ENCODE measurements at regions not wholly inside any gene's neighbourhood (a gene's known extent, or its start where the extent isn't known, plus 50 kb on each side); places are given as distances from the start of the nearest gene placed in this dataset.

DNA sequence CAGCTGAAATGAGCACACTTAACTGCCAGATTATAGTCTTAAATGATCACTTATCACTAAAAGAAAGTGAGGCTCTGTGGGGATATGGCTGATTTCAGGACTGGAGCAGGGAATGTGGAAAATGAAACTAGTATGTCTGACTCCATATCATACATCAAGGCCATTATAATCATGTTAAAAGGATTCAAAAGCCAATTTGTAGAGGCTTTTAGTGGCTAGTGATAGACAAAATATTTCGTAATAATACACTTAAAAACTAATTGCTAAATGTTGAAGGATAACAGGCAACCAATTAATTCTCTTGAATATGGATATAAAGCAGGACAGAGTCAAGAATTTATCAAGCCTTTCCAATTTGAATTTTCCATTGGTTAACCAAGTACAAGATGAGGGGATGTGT is 358.1 kb upstream of the NDST3 start:
- no peaks in the 10 kb centered on the region for H3K27me3 Mint-ChIP-seq (ENCODE audit: insufficient read depth)
- WGBS, 2 experiments (ENCODE audit: insufficient coverage in 1 of 2, insufficient read length in 1 of 2) = no CpG with 5 or more reads among the region's 1 CpG
- Histone ChIP-seq H3K9me3 (ENCODE audit: control insufficient read depth, low read length) (no peaks in the 10 kb centered on the region), H3K4me3 (ENCODE audit: low read length) (no peak overlapping the region), H3K4me1 (ENCODE audit: control insufficient read depth, insufficient read depth, low read length) (no peaks in the 10 kb centered on the region), H3K27ac (ENCODE audit: low read depth, low read length) (no peak overlapping the region), H3K36me3 (ENCODE audit: control insufficient read depth, insufficient read depth, low read length) (no peaks in the 10 kb centered on the region), H3K27me3 (ENCODE audit: control insufficient read depth, insufficient read depth, low read length, poor library complexity, severe bottlenecking) (no peaks in the 10 kb centered on the region), H3K9ac (ENCODE audit: extremely low read depth, low read length, poor library complexity, severe bottlenecking) (no peak overlapping the region)
- H3K27ac Mint-ChIP-seq = no peak overlapping the region
- no peak for DNase-seq
- no peaks in the 10 kb centered on the region for H3K4me1 Mint-ChIP-seq
- TF ChIP-seq, protein P1, sequence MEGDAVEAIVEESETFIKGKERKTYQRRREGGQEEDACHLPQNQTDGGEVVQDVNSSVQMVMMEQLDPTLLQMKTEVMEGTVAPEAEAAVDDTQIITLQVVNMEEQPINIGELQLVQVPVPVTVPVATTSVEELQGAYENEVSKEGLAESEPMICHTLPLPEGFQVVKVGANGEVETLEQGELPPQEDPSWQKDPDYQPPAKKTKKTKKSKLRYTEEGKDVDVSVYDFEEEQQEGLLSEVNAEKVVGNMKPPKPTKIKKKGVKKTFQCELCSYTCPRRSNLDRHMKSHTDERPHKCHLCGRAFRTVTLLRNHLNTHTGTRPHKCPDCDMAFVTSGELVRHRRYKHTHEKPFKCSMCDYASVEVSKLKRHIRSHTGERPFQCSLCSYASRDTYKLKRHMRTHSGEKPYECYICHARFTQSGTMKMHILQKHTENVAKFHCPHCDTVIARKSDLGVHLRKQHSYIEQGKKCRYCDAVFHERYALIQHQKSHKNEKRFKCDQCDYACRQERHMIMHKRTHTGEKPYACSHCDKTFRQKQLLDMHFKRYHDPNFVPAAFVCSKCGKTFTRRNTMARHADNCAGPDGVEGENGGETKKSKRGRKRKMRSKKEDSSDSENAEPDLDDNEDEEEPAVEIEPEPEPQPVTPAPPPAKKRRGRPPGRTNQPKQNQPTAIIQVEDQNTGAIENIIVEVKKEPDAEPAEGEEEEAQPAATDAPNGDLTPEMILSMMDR (conservative IDR thresholded peaks at IDR 0.05) = no peak
- no peak overlapping the region for H3K4me3 Mint-ChIP-seq
- peaks cover 19% of the 10 kb centered on the region for H3K9me3 Mint-ChIP-seq
- peaks cover 2% of the 10 kb centered on the region for H3K36me3 Mint-ChIP-seq (ENCODE audit: low read depth)

GRCh38 chr4:117678861-117679260 is 355.4 kb upstream of the NDST3 start:
- WGBS, 2 experiments (ENCODE audit: insufficient coverage in 1 of 2, insufficient read length in 1 of 2) = 88 to 92% methylated on average over 3 to 4 of the region's 4 CpGs
- no peak for DNase-seq

DNA sequence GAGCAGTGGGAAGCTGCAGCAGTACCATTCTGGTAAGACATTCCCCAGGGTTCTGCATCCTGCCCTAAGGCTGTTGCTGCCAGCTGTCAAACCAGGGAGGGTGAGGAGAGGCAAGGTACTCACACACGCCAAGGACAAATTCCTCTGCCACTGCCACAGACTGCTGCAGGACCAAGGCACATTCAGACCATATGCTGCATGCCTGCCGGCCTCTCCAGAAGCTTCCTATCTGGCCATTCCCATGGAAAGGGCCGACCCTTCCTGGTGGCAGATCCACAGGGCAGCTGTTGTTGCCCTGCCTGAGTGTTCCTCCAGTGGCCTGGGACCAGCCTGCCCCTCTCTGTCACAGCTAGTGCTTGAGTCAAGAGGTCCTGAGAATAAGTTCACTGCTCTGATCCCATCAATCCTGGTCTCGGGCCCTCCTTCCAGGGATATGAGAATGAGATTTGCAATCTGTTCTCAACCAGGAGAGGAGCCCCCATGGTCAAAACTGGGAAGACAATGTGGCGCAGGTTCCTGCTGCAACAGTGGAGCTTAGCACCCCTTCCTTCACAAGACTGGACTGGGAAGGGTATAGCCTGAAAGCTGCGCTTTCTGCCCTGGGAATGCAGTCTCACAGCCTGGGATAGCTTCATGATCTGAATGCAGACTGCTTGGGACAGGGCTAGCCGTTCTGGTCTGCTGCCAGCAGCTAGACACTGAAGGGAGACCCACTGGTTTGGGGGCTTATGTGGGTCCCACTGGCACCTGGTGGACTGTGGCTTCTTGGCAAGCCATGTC is 342.5 kb upstream of the NDST3 start:
- TF ChIP-seq, protein P1 (conservative IDR thresholded peaks at IDR 0.05) = no peak
- Mint-ChIP-seq H3K27me3 (ENCODE audit: insufficient read depth) (no peaks in the 10 kb centered on the region), H3K9me3 (no peaks in the 10 kb centered on the region), H3K4me1 (peaks cover 5% of the 10 kb centered on the region), H3K36me3 (ENCODE audit: low read depth) (no peaks in the 10 kb centered on the region), H3K4me3 (no peak overlapping the region), H3K27ac (no peak overlapping the region)
- Histone ChIP-seq H3K9ac (ENCODE audit: extremely low read depth, low read length, poor library complexity, severe bottlenecking) (no peak overlapping the region), H3K27me3 (ENCODE audit: control insufficient read depth, insufficient read depth, low read length, poor library complexity, severe bottlenecking) (no peaks in the 10 kb centered on the region), H3K27ac (ENCODE audit: low read depth, low read length) (no peak overlapping the region), H3K36me3 (ENCODE audit: control insufficient read depth, insufficient read depth, low read length) (no peaks in the 10 kb centered on the region), H3K4me1 (ENCODE audit: control insufficient read depth, insufficient read depth, low read length) (no peaks in the 10 kb centered on the region), H3K9me3 (ENCODE audit: control insufficient read depth, low read length) (no peaks in the 10 kb centered on the region), H3K4me3 (ENCODE audit: low read length) (no peak overlapping the region)
- WGBS, 2 experiments (ENCODE audit: insufficient coverage in 1 of 2, insufficient read length in 1 of 2) = 90 to 91% methylated on average over 4 to 7 of the region's 7 CpGs
- peak; percentile 49 for DNase-seq

More at GRCh38 chr4:117678861-117679260, 355.4 kb upstream of the NDST3 start:
- H3K36me3 ChIP-seq (ENCODE audit: control insufficient read depth, insufficient read depth, low read length) = no peaks in the 10 kb centered on the region
- no peaks in the 10 kb centered on the region for H3K27me3 Mint-ChIP-seq (ENCODE audit: insufficient read depth)
- H3K36me3 Mint-ChIP-seq (ENCODE audit: low read depth) = peaks cover 2% of the 10 kb centered on the region
- H3K4me1 Mint-ChIP-seq = no peaks in the 10 kb centered on the region
- TF ChIP-seq, protein P1 (conservative IDR thresholded peaks at IDR 0.05) = no peak
- no peak overlapping the region for H3K9ac ChIP-seq (ENCODE audit: extremely low read depth, low read length, poor library complexity, severe bottlenecking)
- H3K27me3 ChIP-seq (ENCODE audit: control insufficient read depth, insufficient read depth, low read length, poor library complexity, severe bottlenecking) = no peaks in the 10 kb centered on the region
- no peaks in the 10 kb centered on the region for H3K9me3 ChIP-seq (ENCODE audit: control insufficient read depth, low read length)
- no peak overlapping the region for H3K4me3 Mint-ChIP-seq
- no peak overlapping the region for H3K4me3 ChIP-seq (ENCODE audit: low read length)
- no peaks in the 10 kb centered on the region for H3K4me1 ChIP-seq (ENCODE audit: control insufficient read depth, insufficient read depth, low read length)
- no peak overlapping the region for H3K27ac ChIP-seq (ENCODE audit: low read depth, low read length)
- no peak overlapping the region for H3K27ac Mint-ChIP-seq
- peaks cover 19% of the 10 kb centered on the region for H3K9me3 Mint-ChIP-seq
